HL-60 (cell line): ENCODE measurements at regions not wholly inside any gene's neighbourhood (a gene's known extent, or its start where the extent isn't known, plus 50 kb on each side); places are given as distances from the start of the nearest gene placed in this dataset.
"Not testable (repeated sequence)": the region's sequence is repeated elsewhere in the genome, so short reads cannot be mapped to it uniquely, and the experiment has no call there.

ENCODE experiments used
- DNase-seq, 2 experiments: peaks; one replicate each; pipeline ENCODE4 v3.0.0-alpha.2; 2010 to 2020; ENCODE audit warnings: low read depth in 1 of 2, low spot score in 1 of 2
- H3K27ac ChIP-seq: fragments of 250-450 bp; sonication (Bioruptor Pico); replicated peaks from 2 replicates; pipeline ENCODE4 v1.5.1; 2020; ENCODE audit warnings: mild to moderate bottlenecking, moderate library complexity
- H3K27me3 ChIP-seq: fragments of 250-450 bp; sonication (Bioruptor Pico); 2 replicates; pipeline ENCODE4 v1.5.1; 2021; ENCODE audit warnings: mild to moderate bottlenecking, moderate library complexity; ENCODE audit not compliant: insufficient read depth, poor library complexity, severe bottlenecking
- H3K4me3 ChIP-seq: replicated peaks from 2 replicates; pipeline ENCODE4 v1.5.1; 2011; ENCODE audit warnings: mild to moderate bottlenecking, control low read depth, low read length; ENCODE audit not compliant: insufficient read depth
- CTCF ChIP-seq: IDR thresholded peaks from one replicate; pipeline ENCODE4 v1.5.1; 2011; ENCODE audit warnings: low read length, control low read depth, inconsistent platforms; ENCODE audit not compliant: insufficient read depth
- GABPA ChIP-seq: IDR thresholded peaks from 2 replicates; pipeline ENCODE4 v1.6.1; 2012; ENCODE audit warnings: low read depth
- POLR2AphosphoS5 ChIP-seq: IDR thresholded peaks from 2 replicates; pipeline ENCODE4 v1.6.1; 2012; ENCODE audit warnings: low read depth
- REST ChIP-seq: IDR thresholded peaks from 2 replicates; pipeline ENCODE4 v1.6.1; 2012; ENCODE audit warnings: low read depth; ENCODE audit not compliant: insufficient replicate concordance
- SPI1 ChIP-seq: IDR thresholded peaks from 2 replicates; pipeline ENCODE4 v1.6.1; 2012; ENCODE audit warnings: low read depth, mild to moderate bottlenecking, borderline replicate concordance

GRCh38 chr2:185014076-185014475 lies 415.7 kb downstream of the ZNF804A start:
- DNase-seq, result no peak
- H3K27me3 ChIP-seq, result no peaks in the 10 kb centered on the region
- no peak overlapping the region for H3K4me3 ChIP-seq
- TF ChIP-seq CTCF (no peak), POLR2AphosphoS5 (no peak)
- H3K27ac ChIP-seq, result no peak overlapping the region

GRCh38 chr2:185025891-185026290 lies 427.6 kb downstream of the ZNF804A start:
- not testable (repeated sequence) for DNase-seq, H3K27ac ChIP-seq, H3K27me3 ChIP-seq, H3K4me3 ChIP-seq

GRCh38 chr2:185035906-185036305 lies 437.6 kb downstream of the ZNF804A start:
- no peak for DNase-seq
- H3K27ac ChIP-seq, result no peak overlapping the region
- no peaks in the 10 kb centered on the region for H3K27me3 ChIP-seq
- no peak for TF ChIP-seq GABPA
- no peak for TF ChIP-seq CTCF
- TF ChIP-seq SPI1, result no peak
- TF ChIP-seq REST, result no peak
- TF ChIP-seq POLR2AphosphoS5, result no peak
- H3K4me3 ChIP-seq, result no peak overlapping the region

GRCh38 chr2:185044323-185044874 lies 446.1 kb downstream of the ZNF804A start:
- DNase-seq, result no peak
- TF ChIP-seq REST, result no peak
- TF ChIP-seq POLR2AphosphoS5, result no peak
- TF ChIP-seq CTCF, result no peak
- TF ChIP-seq GABPA, result no peak
- TF ChIP-seq SPI1, result no peak
- Histone ChIP-seq H3K27ac (no peak overlapping the region), H3K27me3 (no peaks in the 10 kb centered on the region), H3K4me3 (no peak overlapping the region)
